ENCODE measurements at regions not wholly inside any gene's neighbourhood (a gene's known extent, or its start where the extent isn't known, plus 50 kb on each side); places are given as distances from the start of the nearest gene placed in this dataset.

GRCh38 chr6:129967427-129967826 is 51.0 kb upstream of the L3MBTL3 start:
- TF ChIP-seq FOXM1 (IDR thresholded peaks at IDR 0.05; ENCODE audit: borderline replicate concordance, low read depth) (no peak), USF1 (IDR thresholded peaks at IDR 0.05) (no peak), EGR1 (IDR thresholded peaks at IDR 0.05) (no peak), TAF1 (IDR thresholded peaks at IDR 0.05; ENCODE audit: low read depth) (no peak), TCF12 (IDR thresholded peaks at IDR 0.05; ENCODE audit: low read depth) (no peak)

- TF ChIP-seq EGR1 (IDR thresholded peaks at IDR 0.05) = no peak
Measured at GRCh38 chr6:129966125-129966524, 52.3 kb upstream of the L3MBTL3 start.

GRCh38 chr6:129965096-129965495 is 53.3 kb upstream of the L3MBTL3 start:
- TF ChIP-seq NFIC (IDR thresholded peaks at IDR 0.05) = no peak
- peak; percentile 82 for TF ChIP-seq CEBPB (IDR thresholded peaks at IDR 0.05)

- TF ChIP-seq REST (IDR thresholded peaks at IDR 0.05; ENCODE audit: low read depth) = no peak
- no peak for TF ChIP-seq YY1 (IDR thresholded peaks at IDR 0.05; ENCODE audit: low read depth)
- TF ChIP-seq TCF12 (IDR thresholded peaks at IDR 0.05; ENCODE audit: low read depth) = peak; percentile 58; the same call in 1 of the 2 replicates
- no peak for TF ChIP-seq MAX (IDR thresholded peaks at IDR 0.05)
- TF ChIP-seq CREB1 (IDR thresholded peaks at IDR 0.05; ENCODE audit: low read depth) = no peak
- peak; percentile 60 for TF ChIP-seq EGR1 (IDR thresholded peaks at IDR 0.05)
- no peak for TF ChIP-seq RAD21 (IDR thresholded peaks at IDR 0.05; ENCODE audit: low read depth)
- no peak for TF ChIP-seq FOXM1 (IDR thresholded peaks at IDR 0.05; ENCODE audit: borderline replicate concordance, low read depth)
- TF ChIP-seq USF1 (IDR thresholded peaks at IDR 0.05) = no peak
- peak; percentile 74 for TF ChIP-seq TEAD4 (IDR thresholded peaks at IDR 0.05)
- TF ChIP-seq NFIC (IDR thresholded peaks at IDR 0.05) = 0 out of 2 replicates have a peak, but pooled peaks have one; percentile 10
- TF ChIP-seq CEBPB (IDR thresholded peaks at IDR 0.05) = no peak
- TF ChIP-seq TAF1 (IDR thresholded peaks at IDR 0.05; ENCODE audit: low read depth) = no peak
- TF ChIP-seq EP300 (IDR thresholded peaks at IDR 0.05; ENCODE audit: borderline replicate concordance) = no peak
- TF ChIP-seq ZBTB7A (IDR thresholded peaks at IDR 0.05; ENCODE audit: low read depth) = no peak
Measured at GRCh38 chr6:129959358-129959930, 58.9 kb upstream of the L3MBTL3 start.

- TF ChIP-seq CEBPB (IDR thresholded peaks at IDR 0.05) (no peak), MAX (IDR thresholded peaks at IDR 0.05) (no peak), FOXM1 (IDR thresholded peaks at IDR 0.05; ENCODE audit: borderline replicate concordance, low read depth) (no peak), RAD21 (IDR thresholded peaks at IDR 0.05; ENCODE audit: low read depth) (no peak), CREB1 (IDR thresholded peaks at IDR 0.05; ENCODE audit: low read depth) (no peak), ZBTB7A (IDR thresholded peaks at IDR 0.05; ENCODE audit: low read depth) (no peak), EP300 (IDR thresholded peaks at IDR 0.05; ENCODE audit: borderline replicate concordance) (no peak), TAF1 (IDR thresholded peaks at IDR 0.05; ENCODE audit: low read depth) (no peak), EGR1 (IDR thresholded peaks at IDR 0.05) (no peak), TCF12 (IDR thresholded peaks at IDR 0.05; ENCODE audit: low read depth) (no peak), NFIC (IDR thresholded peaks at IDR 0.05) (no peak), YY1 (IDR thresholded peaks at IDR 0.05; ENCODE audit: low read depth) (no peak), TEAD4 (IDR thresholded peaks at IDR 0.05) (no peak), USF1 (IDR thresholded peaks at IDR 0.05) (no peak), REST (IDR thresholded peaks at IDR 0.05; ENCODE audit: low read depth) (no peak)
Measured at GRCh38 chr6:129957941-129958898, 60.2 kb upstream of the L3MBTL3 start.
